Parathyroid adenoma (tissue), 2 donors: ENCODE measurements at regions not wholly inside any gene's neighbourhood (a gene's known extent, or its start where the extent isn't known, plus 50 kb on each side); places are given as distances from the start of the nearest gene placed in this dataset.

Experiments
- H2AFZ ChIP-seq: fragments of 300-600 bp; sonication (generic); one replicate; pipeline ENCODE4 v1.7.0; 2017; ENCODE audit warnings: antibody characterized with exemption, mild to moderate bottlenecking
- H3K27ac ChIP-seq: fragments of 300-600 bp; sonication (generic); one replicate; pipeline ENCODE4 v1.7.0; 2017
- H3K27me3 ChIP-seq: fragments of 300-600 bp; sonication (generic); one replicate; pipeline ENCODE4 v1.7.0; 2017; ENCODE audit warnings: low read length; ENCODE audit not compliant: control insufficient read depth, insufficient read depth
- H3K36me3 ChIP-seq: fragments of 300-600 bp; sonication (generic); one replicate; pipeline ENCODE4 v1.7.0; 2017; ENCODE audit warnings: low read length; ENCODE audit not compliant: control insufficient read depth, insufficient read depth
- H3K4me1 ChIP-seq: fragments of 300-600 bp; sonication (generic); one replicate; pipeline ENCODE4 v1.7.0; 2017; ENCODE audit warnings: control low read depth
- H3K4me2 ChIP-seq: fragments of 300-600 bp; sonication (generic); one replicate; pipeline ENCODE4 v1.7.0; 2017; ENCODE audit warnings: low read length
- H3K4me3 ChIP-seq: fragments of 300-600 bp; sonication (generic); one replicate; pipeline ENCODE4 v1.7.0; 2017; ENCODE audit warnings: low read depth, low read length
- H3K79me2 ChIP-seq: fragments of 300-600 bp; sonication (generic); one replicate; pipeline ENCODE4 v1.7.0; 2017; ENCODE audit warnings: control low read depth
- H3K9ac ChIP-seq: fragments of 300-600 bp; sonication (generic); one replicate; pipeline ENCODE4 v1.7.0; 2017; ENCODE audit warnings: mild to moderate bottlenecking
- H3K9me3 ChIP-seq: fragments of 300-600 bp; sonication (generic); one replicate; pipeline ENCODE4 v1.7.0; 2017; ENCODE audit warnings: low read length; ENCODE audit not compliant: control insufficient read depth
- CTCF ChIP-seq: fragments of 300-600 bp; sonication (generic); IDR thresholded peaks from one replicate; pipeline ENCODE4 v1.7.0; 2017; ENCODE audit warnings: antibody characterized with exemption, mild to moderate bottlenecking
- donor health status: primary hyperparathyroidism.

- no peak for TF ChIP-seq CTCF
- no peaks in the 10 kb centered on the region for H3K36me3 ChIP-seq
- no peaks in the 10 kb centered on the region for H3K27me3 ChIP-seq
- no peaks in the 10 kb centered on the region for H3K79me2 ChIP-seq
- H3K4me2 ChIP-seq: no peak overlapping the region
- H2AFZ ChIP-seq: no peak overlapping the region
- no peaks in the 10 kb centered on the region for H3K4me1 ChIP-seq
- H3K9ac ChIP-seq: no peak overlapping the region
- no peaks in the 10 kb centered on the region for H3K9me3 ChIP-seq
- H3K27ac ChIP-seq: no peak overlapping the region
- H3K4me3 ChIP-seq: no peak overlapping the region
These were observed 116.8 kb upstream of the TBX20 start for GRCh38 chr7:35370687-35371086.

GRCh38 chr7:35366167-35367155, 112.6 kb upstream of the TBX20 start:
- H3K27ac ChIP-seq: no peak overlapping the region
- H3K9me3 ChIP-seq: no peaks in the 10 kb centered on the region
- H3K4me2 ChIP-seq: no peak overlapping the region
- no peak overlapping the region for H3K4me3 ChIP-seq
- H3K36me3 ChIP-seq: no peaks in the 10 kb centered on the region
- no peak overlapping the region for H3K9ac ChIP-seq
- no peaks in the 10 kb centered on the region for H3K79me2 ChIP-seq
- H2AFZ ChIP-seq: no peak overlapping the region
- no peaks in the 10 kb centered on the region for H3K27me3 ChIP-seq
- TF ChIP-seq CTCF: no peak
- H3K4me1 ChIP-seq: no peaks in the 10 kb centered on the region

- Histone ChIP-seq H3K36me3 (no peaks in the 10 kb centered on the region), H3K4me1 (no peaks in the 10 kb centered on the region), H2AFZ (no peak overlapping the region), H3K9ac (no peak overlapping the region), H3K4me3 (no peak overlapping the region), H3K4me2 (no peak overlapping the region), H3K27ac (no peak overlapping the region), H3K27me3 (no peaks in the 10 kb centered on the region), H3K79me2 (no peaks in the 10 kb centered on the region), H3K9me3 (no peaks in the 10 kb centered on the region)
- TF ChIP-seq CTCF: no peak
These were observed 111.6 kb upstream of the TBX20 start for GRCh38 chr7:35365523-35365922.

GRCh38 chr7:35362341-35362740, 108.4 kb upstream of the TBX20 start:
- H3K4me1 ChIP-seq: no peaks in the 10 kb centered on the region
- H3K4me3 ChIP-seq: no peak overlapping the region
- no peaks in the 10 kb centered on the region for H3K27me3 ChIP-seq
- no peak for TF ChIP-seq CTCF
- no peaks in the 10 kb centered on the region for H3K36me3 ChIP-seq
- H3K79me2 ChIP-seq: no peaks in the 10 kb centered on the region
- no peaks in the 10 kb centered on the region for H3K9me3 ChIP-seq
- H3K27ac ChIP-seq: no peak overlapping the region
- H3K4me2 ChIP-seq: no peak overlapping the region
- no peak overlapping the region for H3K9ac ChIP-seq
- H2AFZ ChIP-seq: no peak overlapping the region

- TF ChIP-seq CTCF: no peak
- no peak overlapping the region for H2AFZ ChIP-seq
- no peaks in the 10 kb centered on the region for H3K27me3 ChIP-seq
- H3K79me2 ChIP-seq: no peaks in the 10 kb centered on the region
- no peak overlapping the region for H3K27ac ChIP-seq
- no peak overlapping the region for H3K4me3 ChIP-seq
- H3K36me3 ChIP-seq: no peaks in the 10 kb centered on the region
- H3K4me1 ChIP-seq: no peaks in the 10 kb centered on the region
- no peak overlapping the region for H3K9ac ChIP-seq
- no peak overlapping the region for H3K4me2 ChIP-seq
- H3K9me3 ChIP-seq: no peaks in the 10 kb centered on the region
These were observed 105.5 kb upstream of the TBX20 start for GRCh38 chr7:35359423-35359822.
